Adrenal gland (tissue), 9 donors: ENCODE measurements at regions not wholly inside any gene's neighbourhood (a gene's known extent, or its start where the extent isn't known, plus 50 kb on each side); places are given as distances from the start of the nearest gene placed in this dataset.

Experiments
- DNase-seq, 7 donors: peaks; one replicate each; pipeline ENCODE4 v3.0.0-alpha.2; 2019 to 2020
- H3K27ac ChIP-seq, 5 donors: fragments of 200-600 bp; sonication (generic) in 4 of 5; 1 replicate in 3 of 5; 2 replicates in 2 of 5; pipeline versions ENCODE4 v1.5.1 to v1.8.0; 2016 to 2020; ENCODE audit warnings: mild to moderate bottlenecking in 1 of 5
- H3K27me3 ChIP-seq: fragments of 200-600 bp; 2 replicates; pipeline ENCODE4 v1.8.0; 2021
- H3K36me3 ChIP-seq, 2 donors: fragments of 200-600 bp; replicated peaks in 1 of 2; 1 replicate in 1 of 2; 2 replicates in 1 of 2; pipeline versions ENCODE4 v1.5.1 to v1.8.0; 2018 to 2022
- H3K4me1 ChIP-seq, 2 donors: fragments of 200-600 bp; replicated peaks in 1 of 2; 1 replicate in 1 of 2; 2 replicates in 1 of 2; pipeline versions ENCODE4 v1.5.1 to v1.8.0; 2018 to 2021
- H3K4me3 ChIP-seq, 4 donors: fragments of 200-600 bp; sonication (generic) in 3 of 4; one replicate each; pipeline ENCODE4 v1.5.1; 2016 to 2018
- H3K9me3 ChIP-seq, 3 donors: fragments of 200-600 bp; sonication (generic) in 1 of 3; replicated peaks in 1 of 3; 1 replicate in 2 of 3; 2 replicates in 1 of 3; pipeline versions ENCODE4 v1.5.1 to v1.8.0; 2016 to 2021
- POLR2A ChIP-seq, 2 donors: fragments of 450-650 bp; IDR thresholded peaks; one replicate each; pipeline ENCODE4 v1.6.1; 2017; ENCODE audit warnings: antibody characterized with exemption in 2 of 2, mild to moderate bottlenecking in 2 of 2, moderate library complexity in 1 of 2
- WGBS, 4 donors: extraction: QIAGEN DNeasy Blood & Tissue Kit in 2 of 4; methylation state at CpG; one replicate each; pipeline versions ENCODE4 v1.1.5 to v1.1.7; 2013 to 2017; 5-methylcytosine and 5-hydroxymethylcytosine counted together
- intact Hi-C, 2 donors: fragments of 100-400 bp; cut with DNase I; formaldehyde crosslinking; loops; one replicate each; pipeline versions ENCODE4 v1.14.1 to v1.15.0; 2022 to 2023
- TF ChIP-seq, protein P1 (sequence below), 6 experiments: fragments of 450-650 bp in 4 of 6; fragments of 200-600 bp in 2 of 6; sonication (generic) in 1 of 6; IDR thresholded peaks; 1 replicate in 5 of 6; 2 replicates in 1 of 6; pipeline versions ENCODE4 v1.5.1 to v1.8.0; 2016 to 2021; ENCODE audit warnings: antibody characterized with exemption in 6 of 6, mild to moderate bottlenecking in 2 of 6, moderate library complexity in 1 of 6
- donor health status: healthy with polysubstance abuse.
- donor health status: Bipolar disorder and iron deficiency.
- donor health status: DM: yes; HTN: yes; CAD: no.
- donor health status: DM: no; HTN: no; CAD: no.
- donor health status: DM: no; HTN: no; CAD: no.

DNA sequence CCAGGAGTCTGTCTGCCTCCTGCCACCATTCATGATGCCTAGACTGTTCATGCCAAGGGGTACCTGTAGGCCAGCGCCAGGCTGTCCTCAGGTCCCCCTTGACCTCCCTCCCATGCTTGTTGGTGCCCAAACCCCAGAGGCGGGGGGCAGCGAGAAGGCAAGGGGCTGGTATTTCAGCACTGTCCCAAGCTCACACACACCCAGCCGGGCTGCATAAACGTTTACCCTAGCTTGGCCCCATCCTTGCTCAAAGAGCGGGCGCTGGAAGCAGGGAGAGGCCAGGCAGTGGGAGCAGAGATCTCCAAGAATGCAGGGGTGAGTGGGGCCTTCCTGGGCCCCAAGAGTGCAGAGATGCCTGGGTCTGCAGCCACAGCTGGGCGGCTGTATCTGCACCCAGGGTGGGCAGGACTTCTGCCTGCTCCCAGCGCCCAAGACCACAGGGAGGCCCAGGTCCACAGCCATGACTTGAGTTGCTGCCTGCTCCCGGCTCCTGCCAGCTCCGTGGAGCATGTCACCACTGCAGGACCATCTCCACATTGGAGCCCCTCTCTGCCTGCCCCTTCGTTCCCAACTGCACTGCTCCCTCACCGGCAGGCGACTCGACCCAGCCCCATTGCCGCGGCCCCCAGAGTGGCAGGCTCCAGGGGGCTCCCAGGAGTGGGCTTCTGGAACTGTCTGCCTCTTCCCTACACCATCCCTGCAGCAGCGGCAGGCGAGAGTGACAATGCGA, 616.6 kb downstream of the METTL4 start:
- WGBS, 4 donors = 75 to 91% (median 87%) methylated on average over 12 to 20 of the region's 20 CpGs
- no peaks in the 10 kb centered on the region for H3K4me1 ChIP-seq
- no peaks in the 10 kb centered on the region for H3K27me3 ChIP-seq
- no peak for DNase-seq
- TF ChIP-seq, protein P1, sequence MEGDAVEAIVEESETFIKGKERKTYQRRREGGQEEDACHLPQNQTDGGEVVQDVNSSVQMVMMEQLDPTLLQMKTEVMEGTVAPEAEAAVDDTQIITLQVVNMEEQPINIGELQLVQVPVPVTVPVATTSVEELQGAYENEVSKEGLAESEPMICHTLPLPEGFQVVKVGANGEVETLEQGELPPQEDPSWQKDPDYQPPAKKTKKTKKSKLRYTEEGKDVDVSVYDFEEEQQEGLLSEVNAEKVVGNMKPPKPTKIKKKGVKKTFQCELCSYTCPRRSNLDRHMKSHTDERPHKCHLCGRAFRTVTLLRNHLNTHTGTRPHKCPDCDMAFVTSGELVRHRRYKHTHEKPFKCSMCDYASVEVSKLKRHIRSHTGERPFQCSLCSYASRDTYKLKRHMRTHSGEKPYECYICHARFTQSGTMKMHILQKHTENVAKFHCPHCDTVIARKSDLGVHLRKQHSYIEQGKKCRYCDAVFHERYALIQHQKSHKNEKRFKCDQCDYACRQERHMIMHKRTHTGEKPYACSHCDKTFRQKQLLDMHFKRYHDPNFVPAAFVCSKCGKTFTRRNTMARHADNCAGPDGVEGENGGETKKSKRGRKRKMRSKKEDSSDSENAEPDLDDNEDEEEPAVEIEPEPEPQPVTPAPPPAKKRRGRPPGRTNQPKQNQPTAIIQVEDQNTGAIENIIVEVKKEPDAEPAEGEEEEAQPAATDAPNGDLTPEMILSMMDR (IDR thresholded peaks at IDR 0.05) = no peak
- no peak for TF ChIP-seq POLR2A (IDR thresholded peaks at IDR 0.05)
- intact Hi-C loops = no loop called here
- H3K4me3 ChIP-seq = no peak overlapping the region
- H3K36me3 ChIP-seq = no peaks in the 10 kb centered on the region
- no peak overlapping the region for H3K27ac ChIP-seq
- no peaks in the 10 kb centered on the region for H3K9me3 ChIP-seq

DNA sequence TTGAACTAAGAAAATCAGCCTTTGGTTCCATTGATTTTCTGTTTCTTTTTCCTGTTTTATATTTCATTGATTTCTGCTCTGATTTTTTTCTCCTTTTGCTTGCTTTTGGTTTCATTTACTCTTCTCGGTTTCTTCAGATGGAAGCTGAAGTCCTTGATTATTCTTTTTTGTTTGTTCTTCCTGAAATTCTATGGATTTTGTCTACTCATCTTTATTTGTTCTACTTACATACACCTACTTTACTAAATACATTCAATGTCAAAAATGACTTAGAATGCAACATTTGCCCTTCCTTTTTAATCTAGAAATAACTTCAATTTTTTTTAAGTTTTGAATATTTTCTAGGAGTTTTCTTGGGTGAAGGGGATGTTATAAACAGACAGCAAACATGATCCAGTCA, 612.5 kb downstream of the METTL4 start:
- intact Hi-C loops = no loop called here
- Histone ChIP-seq H3K27me3 (no peaks in the 10 kb centered on the region), H3K4me3 (no peak overlapping the region), H3K36me3 (no peaks in the 10 kb centered on the region), H3K9me3 (no peaks in the 10 kb centered on the region), H3K4me1 (no peaks in the 10 kb centered on the region), H3K27ac (no peak overlapping the region)
- no peak for TF ChIP-seq POLR2A (IDR thresholded peaks at IDR 0.05)
- TF ChIP-seq, protein P1 (IDR thresholded peaks at IDR 0.05) = no peak
- DNase-seq = no peak
- WGBS, 4 donors = 30 to 73% (median 50%) methylated on average over 1 of the region's 1 CpG

DNA sequence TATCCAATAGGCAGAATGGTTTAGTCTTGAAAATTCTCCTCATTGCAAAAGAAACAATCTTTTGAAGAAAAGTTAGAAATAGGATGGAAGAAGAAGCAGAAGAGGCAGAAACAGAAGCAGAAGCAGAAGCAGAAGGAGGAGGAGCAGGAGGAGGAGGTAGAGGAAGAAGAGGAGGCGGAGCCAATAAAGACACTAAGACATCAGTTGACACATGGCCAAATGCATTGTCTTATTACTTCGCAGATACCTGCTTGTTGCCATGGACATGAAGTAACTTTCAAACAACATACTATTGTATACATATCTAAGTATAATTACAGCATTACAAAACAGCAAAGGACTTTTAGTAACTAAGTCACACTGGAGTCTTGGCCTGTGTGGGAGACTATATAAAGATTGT, 606.3 kb downstream of the METTL4 start:
- no peak for DNase-seq
- Histone ChIP-seq H3K27me3 (no peaks in the 10 kb centered on the region), H3K9me3 (no peaks in the 10 kb centered on the region), H3K27ac (no peak overlapping the region), H3K36me3 (no peaks in the 10 kb centered on the region), H3K4me1 (no peaks in the 10 kb centered on the region), H3K4me3 (no peak overlapping the region)
- intact Hi-C loops = no loop called here
- TF ChIP-seq POLR2A (IDR thresholded peaks at IDR 0.05) = no peak
- TF ChIP-seq, protein P1 (IDR thresholded peaks at IDR 0.05) = no peak
- 73 to 87% (median 81%) methylated on average over 2 of the region's 2 CpGs for WGBS, 4 donors

DNA sequence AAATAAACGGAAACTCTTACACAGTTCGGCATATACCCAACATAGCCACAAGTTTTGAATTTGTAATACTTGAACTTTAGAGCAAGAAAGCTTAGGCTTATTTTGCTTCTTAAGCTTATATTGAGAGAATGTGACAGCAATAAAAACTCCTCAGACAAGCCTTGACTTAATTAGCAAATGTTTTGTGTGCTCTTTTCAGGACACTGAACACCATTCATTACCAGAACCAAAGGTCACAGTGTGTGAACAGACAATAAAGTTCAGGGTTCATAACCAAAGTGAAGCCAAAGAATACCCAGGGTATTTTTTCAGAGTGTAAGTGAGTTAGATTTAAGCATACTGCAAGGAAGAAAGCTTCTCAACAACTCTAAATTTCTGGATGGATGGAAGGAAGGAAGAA, 605.8 kb downstream of the METTL4 start:
- WGBS, 4 donors = 58 to 80% (median 71%) methylated on average over 2 of the region's 2 CpGs
- intact Hi-C loops = no loop called here

More for the DNA sequence above, 605.8 kb downstream of the METTL4 start:
- no peaks in the 10 kb centered on the region for H3K36me3 ChIP-seq
- H3K9me3 ChIP-seq = no peaks in the 10 kb centered on the region
- no peaks in the 10 kb centered on the region for H3K4me1 ChIP-seq
- TF ChIP-seq, protein P1 (IDR thresholded peaks at IDR 0.05) = no peak
- TF ChIP-seq POLR2A (IDR thresholded peaks at IDR 0.05) = no peak
- H3K4me3 ChIP-seq = no peak overlapping the region
- no peak overlapping the region for H3K27ac ChIP-seq
- no peak for DNase-seq
- no peaks in the 10 kb centered on the region for H3K27me3 ChIP-seq
